A673 (cell line): ENCODE measurements at regions not wholly inside any gene's neighbourhood (a gene's known extent, or its start where the extent isn't known, plus 50 kb on each side); places are given as distances from the start of the nearest gene placed in this dataset.
A peak's percentile ranks its signal among the peaks of the same experiment; 100 is the strongest.

Experiments
- BruUV-seq: library from RNA; stranded (reverse); fragments of 400-500 nt; replicated peaks from 2 replicates; lab custom pipeline; 2021; lab: Mats Ljungman, UMichigan
- CTCF ChIA-PET: fragments of 300-600 bp; sonication (Branson Sonifier 250); formaldehyde crosslinking; loops from one replicate; lab custom pipeline; 2022; ENCODE audit warnings: antibody characterized with exemption; lab: Charles Lee
- POLR2A ChIA-PET: fragments of 300-600 bp; sonication (Branson Sonifier 250); formaldehyde crosslinking; loops from one replicate; lab custom pipeline; 2022; ENCODE audit warnings: antibody characterized with exemption; ENCODE audit not compliant: low non-redundant PET; lab: Charles Lee
- DNase-seq: peaks from one replicate; pipeline ENCODE4 v3.0.0-alpha.2; 2015; ENCODE audit warnings: low spot score
- H3K27ac ChIP-seq: fragments of 200-600 bp; sonication (generic); 2 replicates; pipeline ENCODE4 v1.5.1; 2016; ENCODE audit warnings: mixed run types, low read depth, mild to moderate bottlenecking, mixed read lengths, antibody characterized with exemption, low read length; ENCODE audit not compliant: poor library complexity, severe bottlenecking
- H3K27me3 ChIP-seq: fragments of 200-600 bp; sonication (generic); replicated peaks from 2 replicates; pipeline ENCODE4 v1.6.1; 2017; ENCODE audit warnings: mixed run types, low read depth, mild to moderate bottlenecking, mixed read lengths, antibody characterized with exemption, low read length; ENCODE audit not compliant: insufficient read depth, poor library complexity
- H3K36me3 ChIP-seq: fragments of 200-600 bp; sonication (generic); 2 replicates; pipeline ENCODE4 v1.6.1; 2016; ENCODE audit warnings: mixed run types, mild to moderate bottlenecking, mixed read lengths, antibody characterized with exemption, low read length; ENCODE audit not compliant: insufficient read depth, poor library complexity, severe bottlenecking
- H3K4me1 ChIP-seq: fragments of 200-600 bp; sonication (generic); 2 replicates; pipeline ENCODE4 v1.6.1; 2017; ENCODE audit warnings: mixed run types, mild to moderate bottlenecking, mixed read lengths, antibody characterized with exemption, low read length; ENCODE audit not compliant: insufficient read depth, poor library complexity, severe bottlenecking
- H3K4me3 ChIP-seq: fragments of 200-600 bp; sonication (generic); 2 replicates; pipeline ENCODE4 v1.5.1; 2016; ENCODE audit warnings: low read depth, mixed run types, mild to moderate bottlenecking, mixed read lengths, low read length; ENCODE audit not compliant: poor library complexity, severe bottlenecking
- H3K9me3 ChIP-seq: fragments of 200-600 bp; sonication (generic); 2 replicates; pipeline ENCODE4 v1.6.1; 2016; ENCODE audit warnings: mixed run types, low read depth, mild to moderate bottlenecking, mixed read lengths, antibody characterized with exemption, low read length; ENCODE audit not compliant: poor library complexity, severe bottlenecking
- EZH2 ChIP-seq: fragments of 200-600 bp; sonication (generic); IDR thresholded peaks from 2 replicates; pipeline ENCODE4 v1.6.1; 2017; ENCODE audit warnings: borderline replicate concordance, low read depth, mild to moderate bottlenecking, mixed read lengths, antibody characterized with exemption, low read length; ENCODE audit not compliant: poor library complexity, severe bottlenecking
- intact Hi-C: fragments of 100-400 bp; cut with micrococcal nuclease; formaldehyde crosslinking; loops from one replicate; pipeline ENCODE4 v1.10.0; 2022; ENCODE audit not compliant: unreplicated experiment
- TF ChIP-seq, protein P1 (sequence below): fragments of 300-800, 200-600 bp; sonication (generic); conservative IDR thresholded peaks from 2 replicates; pipeline ENCODE4 v1.5.1; 2017; ENCODE audit warnings: low read depth, mild to moderate bottlenecking, antibody characterized with exemption, low read length, moderate library complexity, mixed read lengths

DNA sequence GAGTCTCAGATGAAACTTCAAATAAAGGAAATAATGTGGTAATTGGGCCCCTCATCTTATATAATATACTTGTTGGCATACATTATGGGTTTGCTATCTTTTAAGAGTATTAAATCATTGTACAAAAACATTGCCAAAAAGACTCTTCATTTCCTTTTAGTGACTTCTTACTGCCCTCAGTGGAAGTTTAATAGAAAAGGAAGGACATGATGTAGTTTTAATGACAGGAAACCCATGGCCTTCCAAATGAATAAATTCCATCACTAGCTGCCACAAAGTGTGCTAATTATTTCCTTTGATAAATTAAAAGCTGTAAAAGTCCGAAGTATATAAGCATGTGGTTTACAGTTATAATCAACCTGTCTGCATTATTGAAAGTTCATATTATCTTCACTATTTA lies 350.9 kb upstream of the HAND2 start:
- no TSS peak for BruUV-seq
- H3K4me3 ChIP-seq, result no peak overlapping the region
- H3K27ac ChIP-seq, result no peak overlapping the region
- ChIA-PET POLR2A (no interaction called here), CTCF (no interaction called here)
- DNase-seq, result peak; percentile 95
- H3K9me3 ChIP-seq, result no peaks in the 10 kb centered on the region
- no peaks in the 10 kb centered on the region for H3K36me3 ChIP-seq
- intact Hi-C loops, result loop anchor here (5.0 kb wide), 1 partner anchor 461 kb away; no protein-coding TSS in a partner anchor
- no peaks in the 10 kb centered on the region for H3K27me3 ChIP-seq
- peaks cover 61% of the 10 kb centered on the region for H3K4me1 ChIP-seq
- no peak for TF ChIP-seq EZH2
- TF ChIP-seq, protein P1, sequence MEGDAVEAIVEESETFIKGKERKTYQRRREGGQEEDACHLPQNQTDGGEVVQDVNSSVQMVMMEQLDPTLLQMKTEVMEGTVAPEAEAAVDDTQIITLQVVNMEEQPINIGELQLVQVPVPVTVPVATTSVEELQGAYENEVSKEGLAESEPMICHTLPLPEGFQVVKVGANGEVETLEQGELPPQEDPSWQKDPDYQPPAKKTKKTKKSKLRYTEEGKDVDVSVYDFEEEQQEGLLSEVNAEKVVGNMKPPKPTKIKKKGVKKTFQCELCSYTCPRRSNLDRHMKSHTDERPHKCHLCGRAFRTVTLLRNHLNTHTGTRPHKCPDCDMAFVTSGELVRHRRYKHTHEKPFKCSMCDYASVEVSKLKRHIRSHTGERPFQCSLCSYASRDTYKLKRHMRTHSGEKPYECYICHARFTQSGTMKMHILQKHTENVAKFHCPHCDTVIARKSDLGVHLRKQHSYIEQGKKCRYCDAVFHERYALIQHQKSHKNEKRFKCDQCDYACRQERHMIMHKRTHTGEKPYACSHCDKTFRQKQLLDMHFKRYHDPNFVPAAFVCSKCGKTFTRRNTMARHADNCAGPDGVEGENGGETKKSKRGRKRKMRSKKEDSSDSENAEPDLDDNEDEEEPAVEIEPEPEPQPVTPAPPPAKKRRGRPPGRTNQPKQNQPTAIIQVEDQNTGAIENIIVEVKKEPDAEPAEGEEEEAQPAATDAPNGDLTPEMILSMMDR, result no peak

DNA sequence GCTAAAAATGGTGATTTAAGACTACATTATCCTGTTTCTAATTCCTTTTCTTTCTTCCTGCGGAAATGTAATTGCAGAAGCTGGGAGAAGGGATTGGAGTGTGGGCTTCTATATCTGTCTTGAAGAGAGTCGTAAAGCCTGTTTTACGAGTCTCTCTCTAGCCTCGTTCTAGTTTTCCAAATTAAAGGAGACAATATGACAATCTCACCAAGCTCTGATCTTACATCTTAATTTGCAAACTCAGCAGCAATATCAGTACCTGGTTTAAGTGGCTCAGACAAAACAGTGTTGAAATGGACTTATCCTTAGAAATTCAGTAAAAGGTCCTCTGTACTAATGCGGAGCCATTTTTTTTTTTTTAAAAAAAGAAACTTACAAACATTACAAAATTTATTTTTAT lies 349.5 kb upstream of the HAND2 start:
- Histone ChIP-seq H3K27ac (no peak overlapping the region), H3K36me3 (no peaks in the 10 kb centered on the region), H3K4me3 (no peak overlapping the region), H3K9me3 (no peaks in the 10 kb centered on the region), H3K27me3 (no peaks in the 10 kb centered on the region), H3K4me1 (peaks cover 58% of the 10 kb centered on the region)
- peak; percentile 31 for DNase-seq
- ChIA-PET CTCF (no interaction called here), POLR2A (no interaction called here)
- intact Hi-C loops, result no loop called here
- no peak for TF ChIP-seq EZH2
- TF ChIP-seq, protein P1, result no peak
- no TSS peak for BruUV-seq

DNA sequence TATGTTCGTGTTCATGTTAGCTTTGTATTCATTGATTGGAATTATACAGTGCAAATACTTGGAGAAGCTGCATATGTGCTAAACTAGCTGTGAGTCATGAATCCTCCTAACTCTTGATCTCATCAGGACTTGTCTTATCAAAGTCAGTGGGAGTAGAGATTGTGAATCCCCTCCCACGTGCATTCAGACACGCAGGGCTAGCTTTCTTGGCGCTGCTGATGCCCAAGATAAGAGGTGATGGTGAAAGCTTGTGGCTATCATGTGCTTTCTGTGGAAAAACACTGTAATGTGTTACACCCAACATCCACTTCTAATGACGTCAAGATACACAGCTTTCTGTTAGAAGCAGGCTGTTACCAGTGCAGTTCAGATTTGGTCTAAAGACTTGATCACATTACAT lies 348.7 kb upstream of the HAND2 start:
- no TSS peak for BruUV-seq
- no peak overlapping the region for H3K27ac ChIP-seq
- peak; percentile 49 for DNase-seq
- TF ChIP-seq EZH2, result no peak
- TF ChIP-seq, protein P1, result no peak
- H3K4me3 ChIP-seq, result no peak overlapping the region
- intact Hi-C loops, result no loop called here
- ChIA-PET POLR2A (no interaction called here), CTCF (no interaction called here)
- no peaks in the 10 kb centered on the region for H3K36me3 ChIP-seq
- H3K9me3 ChIP-seq, result no peaks in the 10 kb centered on the region
- H3K4me1 ChIP-seq, result peaks cover 50% of the 10 kb centered on the region
- H3K27me3 ChIP-seq, result no peaks in the 10 kb centered on the region
